Brain microvascular endothelial cell (primary cell): ENCODE measurements at regions not wholly inside any gene's neighbourhood (a gene's known extent, or its start where the extent isn't known, plus 50 kb on each side); places are given as distances from the start of the nearest gene placed in this dataset.

ENCODE experiments used
- DNase-seq: peaks from one replicate; pipeline ENCODE4 v3.0.0-alpha.2; 2020
- H3K27ac ChIP-seq: fragments of 250-450 bp; sonication (Bioruptor Pico); 2 replicates; pipeline ENCODE4 v1.5.1; 2020; ENCODE audit warnings: mild to moderate bottlenecking, moderate library complexity
- H3K27me3 ChIP-seq: fragments of 250-450 bp; sonication (Bioruptor Pico); replicated peaks from 2 replicates; pipeline ENCODE4 v1.5.1; 2020; ENCODE audit warnings: mild to moderate bottlenecking
- H3K36me3 ChIP-seq: fragments of 250-450 bp; sonication (Bioruptor Pico); replicated peaks from 2 replicates; pipeline ENCODE4 v1.5.1; 2020; ENCODE audit warnings: mild to moderate bottlenecking
- H3K4me3 ChIP-seq: 2 replicates; pipeline ENCODE4 v1.5.1; 2011; ENCODE audit warnings: low read depth, mild to moderate bottlenecking, control low read depth, low read length, moderate library complexity
- CTCF ChIP-seq: IDR thresholded peaks from 2 replicates; pipeline ENCODE4 v1.5.1; 2011; ENCODE audit warnings: low read depth, mild to moderate bottlenecking, moderate library complexity, low read length, control low read depth, inconsistent platforms; ENCODE audit errors: missing control alignments
- in situ Hi-C: cut with HindIII; loops from 2 replicates; pipeline ENCODE4 v1.10.0; 2017; ENCODE audit warnings: low sequenced_read_pairs, low pct_ligation_motif_present

- Histone ChIP-seq H3K27ac (no peak overlapping the region), H3K27me3 (no peaks in the 10 kb centered on the region), H3K4me3 (no peak overlapping the region), H3K36me3 (no peaks in the 10 kb centered on the region)
- in situ Hi-C loops: no loop called here
- no peak for DNase-seq
- no peak for TF ChIP-seq CTCF
Observed at GRCh38 chr2:19841918-19842693, 59.7 kb downstream of the TTC32 start.

- H3K27ac ChIP-seq: no peak overlapping the region
- TF ChIP-seq CTCF: no peak
Observed at GRCh38 chr2:19839438-19839837, 62.3 kb downstream of the TTC32 start.

GRCh38 chr2:19838616-19839015 is 63.2 kb downstream of the TTC32 start:
- Histone ChIP-seq H3K4me3 (no peak overlapping the region), H3K27me3 (no peaks in the 10 kb centered on the region), H3K36me3 (no peaks in the 10 kb centered on the region), H3K27ac (no peak overlapping the region)
- in situ Hi-C loops: no loop called here
- no peak for DNase-seq
- no peak for TF ChIP-seq CTCF

More at GRCh38 chr2:19839438-19839837, 62.3 kb downstream of the TTC32 start:
- no peaks in the 10 kb centered on the region for H3K36me3 ChIP-seq
- H3K4me3 ChIP-seq: no peak overlapping the region
- in situ Hi-C loops: no loop called here
- H3K27me3 ChIP-seq: no peaks in the 10 kb centered on the region
- no peak for DNase-seq

- H3K36me3 ChIP-seq: no peaks in the 10 kb centered on the region
- no peak overlapping the region for H3K4me3 ChIP-seq
- H3K27ac ChIP-seq: no peak overlapping the region
- TF ChIP-seq CTCF: no peak
- in situ Hi-C loops: no loop called here
- no peaks in the 10 kb centered on the region for H3K27me3 ChIP-seq
- no peak for DNase-seq
Observed at GRCh38 chr2:19837235-19837766, 64.5 kb downstream of the TTC32 start.

GRCh38 chr2:19835781-19836281 is 66.0 kb downstream of the TTC32 start:
- DNase-seq: no peak
- no peak overlapping the region for H3K27ac ChIP-seq
- no peak overlapping the region for H3K4me3 ChIP-seq
- no peaks in the 10 kb centered on the region for H3K36me3 ChIP-seq
- in situ Hi-C loops: no loop called here
- no peak for TF ChIP-seq CTCF
- no peaks in the 10 kb centered on the region for H3K27me3 ChIP-seq
